ENCODE measurements at regions not wholly inside any gene's neighbourhood (a gene's known extent, or its start where the extent isn't known, plus 50 kb on each side); places are given as distances from the start of the nearest gene placed in this dataset.

- H3K4me3 ChIP-seq (ENCODE audit: severe bottlenecking) = no peak overlapping the region
- no peak for TF ChIP-seq CTCF (IDR thresholded peaks at IDR 0.05; ENCODE audit: poor library complexity, severe bottlenecking)
- no peaks in the 10 kb centered on the region for H3K36me3 ChIP-seq (ENCODE audit: low read depth)
- H3K27ac ChIP-seq (ENCODE audit: poor library complexity, severe bottlenecking) = no peak overlapping the region
- no peaks in the 10 kb centered on the region for H3K4me1 ChIP-seq (ENCODE audit: insufficient read depth, poor library complexity, severe bottlenecking)
- H3K9me3 ChIP-seq (ENCODE audit: severe bottlenecking) = no peaks in the 10 kb centered on the region
- ATAC-seq (ENCODE audit: low read depth) = no peak
- no peaks in the 10 kb centered on the region for H3K27me3 ChIP-seq (ENCODE audit: insufficient read depth, poor library complexity, severe bottlenecking)
- peak; percentile 19 for DNase-seq (ENCODE audit: low spot score)
Measured at GRCh38 chr10:42969909-42970308, 107.0 kb upstream of the RET start.

- H3K27me3 ChIP-seq (ENCODE audit: insufficient read depth, poor library complexity, severe bottlenecking) = no peaks in the 10 kb centered on the region
- no peak overlapping the region for H3K4me3 ChIP-seq (ENCODE audit: severe bottlenecking)
- ATAC-seq (ENCODE audit: low read depth) (no peak), DNase-seq (ENCODE audit: low spot score) (peak; percentile 39)
- no peaks in the 10 kb centered on the region for H3K36me3 ChIP-seq (ENCODE audit: low read depth)
- H3K4me1 ChIP-seq (ENCODE audit: insufficient read depth, poor library complexity, severe bottlenecking) = no peaks in the 10 kb centered on the region
- TF ChIP-seq CTCF (IDR thresholded peaks at IDR 0.05; ENCODE audit: poor library complexity, severe bottlenecking) = no peak
- no peaks in the 10 kb centered on the region for H3K9me3 ChIP-seq (ENCODE audit: severe bottlenecking)
- H3K27ac ChIP-seq (ENCODE audit: poor library complexity, severe bottlenecking) = no peak overlapping the region
Measured at GRCh38 chr10:42970451-42971250, 106.2 kb upstream of the RET start.

GRCh38 chr10:42971251-42971599 lies 105.6 kb upstream of the RET start:
- no peak for ATAC-seq (ENCODE audit: low read depth)
- no peaks in the 10 kb centered on the region for H3K4me1 ChIP-seq (ENCODE audit: insufficient read depth, poor library complexity, severe bottlenecking)
- H3K4me3 ChIP-seq (ENCODE audit: severe bottlenecking) = no peak overlapping the region
- no peak overlapping the region for H3K27ac ChIP-seq (ENCODE audit: poor library complexity, severe bottlenecking)
- TF ChIP-seq CTCF (IDR thresholded peaks at IDR 0.05; ENCODE audit: poor library complexity, severe bottlenecking) = no peak
- H3K36me3 ChIP-seq (ENCODE audit: low read depth) = no peaks in the 10 kb centered on the region
- H3K9me3 ChIP-seq (ENCODE audit: severe bottlenecking) = no peaks in the 10 kb centered on the region
- no peaks in the 10 kb centered on the region for H3K27me3 ChIP-seq (ENCODE audit: insufficient read depth, poor library complexity, severe bottlenecking)
- DNase-seq (ENCODE audit: low spot score) = no peak

- no peak overlapping the region for H3K27ac ChIP-seq (ENCODE audit: poor library complexity, severe bottlenecking)
Measured at GRCh38 chr10:42972946-42973345, 103.9 kb upstream of the RET start.

More at GRCh38 chr10:42972946-42973345, 103.9 kb upstream of the RET start:
- Histone ChIP-seq H3K9me3 (ENCODE audit: severe bottlenecking) (no peaks in the 10 kb centered on the region), H3K4me3 (ENCODE audit: severe bottlenecking) (no peak overlapping the region), H3K36me3 (ENCODE audit: low read depth) (no peaks in the 10 kb centered on the region), H3K4me1 (ENCODE audit: insufficient read depth, poor library complexity, severe bottlenecking) (no peaks in the 10 kb centered on the region), H3K27me3 (ENCODE audit: insufficient read depth, poor library complexity, severe bottlenecking) (no peaks in the 10 kb centered on the region)
- ATAC-seq (ENCODE audit: low read depth) (no peak), DNase-seq (ENCODE audit: low spot score) (no peak)
- no peak for TF ChIP-seq CTCF (IDR thresholded peaks at IDR 0.05; ENCODE audit: poor library complexity, severe bottlenecking)

Measured in RWPE2 (cell line).